Adrenal gland (tissue), 5 donors: ENCODE measurements at regions not wholly inside any gene's neighbourhood (a gene's known extent, or its start where the extent isn't known, plus 50 kb on each side); places are given as distances from the start of the nearest gene placed in this dataset.

ENCODE experiments used
- POLR2A ChIP-seq, 2 donors: fragments of 450-650 bp; IDR thresholded peaks; one replicate each; pipeline ENCODE4 v1.6.1; 2017; ENCODE audit warnings: antibody characterized with exemption in 2 of 2, mild to moderate bottlenecking in 2 of 2, moderate library complexity in 1 of 2
- TF ChIP-seq, protein P1 (sequence below), 6 experiments: fragments of 450-650 bp in 4 of 6; fragments of 200-600 bp in 2 of 6; sonication (generic) in 1 of 6; IDR thresholded peaks; 1 replicate in 5 of 6; 2 replicates in 1 of 6; pipeline versions ENCODE4 v1.5.1 to v1.8.0; 2016 to 2021; ENCODE audit warnings: antibody characterized with exemption in 6 of 6, mild to moderate bottlenecking in 2 of 6, moderate library complexity in 1 of 6
- donor health status: DM: no; HTN: no; CAD: no.

- TF ChIP-seq, protein P1, sequence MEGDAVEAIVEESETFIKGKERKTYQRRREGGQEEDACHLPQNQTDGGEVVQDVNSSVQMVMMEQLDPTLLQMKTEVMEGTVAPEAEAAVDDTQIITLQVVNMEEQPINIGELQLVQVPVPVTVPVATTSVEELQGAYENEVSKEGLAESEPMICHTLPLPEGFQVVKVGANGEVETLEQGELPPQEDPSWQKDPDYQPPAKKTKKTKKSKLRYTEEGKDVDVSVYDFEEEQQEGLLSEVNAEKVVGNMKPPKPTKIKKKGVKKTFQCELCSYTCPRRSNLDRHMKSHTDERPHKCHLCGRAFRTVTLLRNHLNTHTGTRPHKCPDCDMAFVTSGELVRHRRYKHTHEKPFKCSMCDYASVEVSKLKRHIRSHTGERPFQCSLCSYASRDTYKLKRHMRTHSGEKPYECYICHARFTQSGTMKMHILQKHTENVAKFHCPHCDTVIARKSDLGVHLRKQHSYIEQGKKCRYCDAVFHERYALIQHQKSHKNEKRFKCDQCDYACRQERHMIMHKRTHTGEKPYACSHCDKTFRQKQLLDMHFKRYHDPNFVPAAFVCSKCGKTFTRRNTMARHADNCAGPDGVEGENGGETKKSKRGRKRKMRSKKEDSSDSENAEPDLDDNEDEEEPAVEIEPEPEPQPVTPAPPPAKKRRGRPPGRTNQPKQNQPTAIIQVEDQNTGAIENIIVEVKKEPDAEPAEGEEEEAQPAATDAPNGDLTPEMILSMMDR (IDR thresholded peaks at IDR 0.05), result no peak
- no peak for TF ChIP-seq POLR2A (IDR thresholded peaks at IDR 0.05)
These were observed 353.3 kb upstream of the ZNF507 start for GRCh38 chr19:31991984-31992655.
